DOHH2 (cell line): ENCODE measurements at regions not wholly inside any gene's neighbourhood (a gene's known extent, or its start where the extent isn't known, plus 50 kb on each side); places are given as distances from the start of the nearest gene placed in this dataset.

Experiments used
- EZH2phosphoT487 ChIP-seq: fragments of 200-600 bp; sonication (generic); IDR thresholded peaks from 2 replicates; pipeline ENCODE4 v1.6.1; 2017; ENCODE audit warnings: borderline replicate concordance, mild to moderate bottlenecking, antibody characterized with exemption, low read length, moderate library complexity, mixed read lengths
- TF ChIP-seq, protein P1 (sequence below): fragments of 200-600 bp; sonication (generic); IDR thresholded peaks from one replicate; pipeline ENCODE4 v1.5.1; 2014; ENCODE audit warnings: antibody characterized with exemption, mild to moderate bottlenecking, low read depth, low read length; ENCODE audit not compliant: poor library complexity, severe bottlenecking

GRCh38 chr7:81404669-81405068 lies 365.2 kb downstream of the HGF start:
- TF ChIP-seq, protein P1, sequence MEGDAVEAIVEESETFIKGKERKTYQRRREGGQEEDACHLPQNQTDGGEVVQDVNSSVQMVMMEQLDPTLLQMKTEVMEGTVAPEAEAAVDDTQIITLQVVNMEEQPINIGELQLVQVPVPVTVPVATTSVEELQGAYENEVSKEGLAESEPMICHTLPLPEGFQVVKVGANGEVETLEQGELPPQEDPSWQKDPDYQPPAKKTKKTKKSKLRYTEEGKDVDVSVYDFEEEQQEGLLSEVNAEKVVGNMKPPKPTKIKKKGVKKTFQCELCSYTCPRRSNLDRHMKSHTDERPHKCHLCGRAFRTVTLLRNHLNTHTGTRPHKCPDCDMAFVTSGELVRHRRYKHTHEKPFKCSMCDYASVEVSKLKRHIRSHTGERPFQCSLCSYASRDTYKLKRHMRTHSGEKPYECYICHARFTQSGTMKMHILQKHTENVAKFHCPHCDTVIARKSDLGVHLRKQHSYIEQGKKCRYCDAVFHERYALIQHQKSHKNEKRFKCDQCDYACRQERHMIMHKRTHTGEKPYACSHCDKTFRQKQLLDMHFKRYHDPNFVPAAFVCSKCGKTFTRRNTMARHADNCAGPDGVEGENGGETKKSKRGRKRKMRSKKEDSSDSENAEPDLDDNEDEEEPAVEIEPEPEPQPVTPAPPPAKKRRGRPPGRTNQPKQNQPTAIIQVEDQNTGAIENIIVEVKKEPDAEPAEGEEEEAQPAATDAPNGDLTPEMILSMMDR: no peak
- TF ChIP-seq EZH2phosphoT487: no peak
